Endothelial cell of umbilical vein (primary cell): ENCODE measurements at regions not wholly inside any gene's neighbourhood (a gene's known extent, or its start where the extent isn't known, plus 50 kb on each side); places are given as distances from the start of the nearest gene placed in this dataset.

Experiments used
- BruUV-seq: library from RNA; stranded (reverse); fragments of 400-500 nt; replicated peaks from 2 replicates; lab custom pipeline; 2021; lab: Mats Ljungman, UMichigan
- CTCF ChIA-PET: fragments of 300-600, 350-600 bp; sonication (Branson Sonifier 250); formaldehyde crosslinking; loops from one replicate; lab custom pipeline; 2021; ENCODE audit warnings: antibody characterized with exemption, inconsistent platforms; lab: Charles Lee
- POLR2A ChIA-PET: fragments of 300-600, 350-600 bp; sonication (Branson Sonifier 250); formaldehyde crosslinking; loops from one replicate; lab custom pipeline; 2021; ENCODE audit warnings: antibody characterized with exemption, inconsistent platforms; lab: Charles Lee
- DNase-seq: peaks from one replicate; pipeline ENCODE4 v3.0.0-alpha.2; 2011; ENCODE audit warnings: low read depth, low spot score
- FAIRE-seq: peaks from 2 replicates; lab custom pipeline; 2011; peaks lifted over from hg19 to GRCh38; lab: Jason Lieb, UNC
- H2AFZ ChIP-seq: 2 replicates; pipeline ENCODE4 v1.6.0; 2012; ENCODE audit warnings: low read depth, low read length, control low read depth, inconsistent platforms
- H3K27ac ChIP-seq: 2 replicates; pipeline ENCODE4 v1.5.1; 2011; ENCODE audit warnings: low read depth, mild to moderate bottlenecking, control low read depth, low read length, moderate library complexity; ENCODE audit not compliant: insufficient read depth
- H3K27me3 ChIP-seq, 2 experiments: 2 replicates each; pipeline versions ENCODE4 v1.6.0 to v1.6.1; 2011; ENCODE audit warnings: low read length in 2 of 2, mixed read lengths in 1 of 2; ENCODE audit not compliant: control insufficient read depth in 2 of 2, insufficient read depth in 2 of 2
- H3K36me3 ChIP-seq, 2 experiments: 2 replicates in 1 of 2; 3 replicates in 1 of 2; pipeline ENCODE4 v1.5.1; 2011; ENCODE audit warnings: low read length in 2 of 2, mild to moderate bottlenecking in 1 of 2, moderate library complexity in 1 of 2; ENCODE audit not compliant: control insufficient read depth in 2 of 2, insufficient read depth in 2 of 2; ENCODE audit errors: extremely low read depth in 1 of 2
- H3K4me1 ChIP-seq: 3 replicates; pipeline ENCODE4 v1.5.1; 2011; ENCODE audit warnings: mild to moderate bottlenecking, low read length; ENCODE audit not compliant: control insufficient read depth, insufficient read depth; ENCODE audit errors: extremely low read depth
- H3K4me2 ChIP-seq: 2 replicates; pipeline ENCODE4 v1.6.1; 2011; ENCODE audit warnings: low read length, control low read depth, mixed read lengths; ENCODE audit not compliant: insufficient read depth
- H3K4me3 ChIP-seq, 3 experiments: fragments of 200-600 bp in 1 of 3; sonication (generic), shearing (Covaris generic) in 1 of 3; replicated peaks in 1 of 3; 2 replicates each; pipeline ENCODE4 v1.5.1; 2011 to 2016; ENCODE audit warnings: control low read depth in 3 of 3, low read length in 3 of 3, mild to moderate bottlenecking in 2 of 3, inconsistent platforms in 1 of 3, low read depth in 1 of 3, moderate library complexity in 1 of 3; ENCODE audit not compliant: insufficient read depth in 1 of 3
- H3K79me2 ChIP-seq: 2 replicates; pipeline ENCODE4 v1.6.0; 2012; ENCODE audit warnings: low read length, inconsistent platforms; ENCODE audit not compliant: control insufficient read depth, insufficient read depth
- H3K9ac ChIP-seq: replicated peaks from 2 replicates; pipeline ENCODE3; 2011; ENCODE audit warnings: low read length, control low read depth; ENCODE audit not compliant: insufficient read depth; ENCODE audit errors: extremely low read depth
- H3K9me1 ChIP-seq: replicated peaks from 3 replicates; pipeline ENCODE4 v1.6.0; 2011; ENCODE audit warnings: mild to moderate bottlenecking, low read length; ENCODE audit not compliant: control insufficient read depth, insufficient read depth; ENCODE audit errors: extremely low read depth
- H3K9me3 ChIP-seq: replicated peaks from 2 replicates; pipeline ENCODE4 v1.5.1; 2012; ENCODE audit warnings: low read length, inconsistent platforms; ENCODE audit not compliant: control insufficient read depth, insufficient read depth
- H4K20me1 ChIP-seq: replicated peaks from 2 replicates; pipeline ENCODE3; 2011; ENCODE audit warnings: mild to moderate bottlenecking, low read length; ENCODE audit not compliant: control insufficient read depth, insufficient read depth; ENCODE audit errors: extremely low read depth
- EZH2 ChIP-seq: IDR thresholded peaks from 2 replicates; pipeline ENCODE4 v1.6.1; 2012; ENCODE audit warnings: borderline replicate concordance, low read depth, mild to moderate bottlenecking, moderate library complexity, low read length, inconsistent platforms; ENCODE audit not compliant: severe bottlenecking
- FOS ChIP-seq: IDR thresholded peaks from 2 replicates; pipeline ENCODE4 v1.6.1; 2011; ENCODE audit warnings: mild to moderate bottlenecking, low read length, moderate library complexity, borderline replicate concordance; ENCODE audit not compliant: insufficient read depth
- GATA2 ChIP-seq: IDR thresholded peaks from 2 replicates; pipeline ENCODE4 v1.7.0; 2011; ENCODE audit warnings: low read depth, mild to moderate bottlenecking, moderate library complexity, mixed read lengths, low read length; ENCODE audit not compliant: insufficient read length, insufficient read depth
- JUN ChIP-seq: IDR thresholded peaks from 2 replicates; pipeline ENCODE4 v1.6.1; 2011; ENCODE audit warnings: borderline replicate concordance, low read depth; ENCODE audit not compliant: insufficient read length, insufficient read depth
- MYC ChIP-seq: IDR thresholded peaks from one replicate; pipeline ENCODE4 v1.6.1; 2011; ENCODE audit warnings: mild to moderate bottlenecking, low read depth, low read length
- POLR2A ChIP-seq: IDR thresholded peaks from 2 replicates; pipeline ENCODE4 v1.6.1; 2012; ENCODE audit warnings: low read depth, mild to moderate bottlenecking, control low read depth, low read length
- POLR2AphosphoS5 ChIP-seq: IDR thresholded peaks from 2 replicates; pipeline ENCODE4 v1.6.1; 2012; ENCODE audit warnings: low read depth, mild to moderate bottlenecking, control low read depth, low read length, moderate library complexity; ENCODE audit not compliant: insufficient read depth
- dilution Hi-C: fragments of 300-500 bp; cut with MboI; formaldehyde crosslinking; loops from one replicate; pipeline ENCODE4 v1.15.0; 2019; ENCODE audit warnings: low sequenced_read_pairs; ENCODE audit not compliant: extremely low pct_ligation_motif_present
- intact Hi-C: fragments of 100-400 bp; cut with micrococcal nuclease; formaldehyde crosslinking; loops from one replicate; pipeline ENCODE4 v1.10.0; 2022
- TF ChIP-seq, protein P1 (sequence below): IDR thresholded peaks from 2 replicates; pipeline ENCODE4 v1.6.1; 2011; ENCODE audit not compliant: insufficient read depth, insufficient read length
- TF ChIP-seq, protein P2 (sequence below), 2 donors: IDR thresholded peaks; 1 replicate in 1 of 2; 2 replicates in 1 of 2; pipeline ENCODE4 v1.5.1; 2011; ENCODE audit warnings: low read length in 2 of 2, mild to moderate bottlenecking in 2 of 2, moderate library complexity in 2 of 2, control low read depth in 1 of 2, inconsistent platforms in 1 of 2, low read depth in 1 of 2; ENCODE audit not compliant: insufficient read depth in 1 of 2; ENCODE audit errors: extremely low read depth in 1 of 2

DNA sequence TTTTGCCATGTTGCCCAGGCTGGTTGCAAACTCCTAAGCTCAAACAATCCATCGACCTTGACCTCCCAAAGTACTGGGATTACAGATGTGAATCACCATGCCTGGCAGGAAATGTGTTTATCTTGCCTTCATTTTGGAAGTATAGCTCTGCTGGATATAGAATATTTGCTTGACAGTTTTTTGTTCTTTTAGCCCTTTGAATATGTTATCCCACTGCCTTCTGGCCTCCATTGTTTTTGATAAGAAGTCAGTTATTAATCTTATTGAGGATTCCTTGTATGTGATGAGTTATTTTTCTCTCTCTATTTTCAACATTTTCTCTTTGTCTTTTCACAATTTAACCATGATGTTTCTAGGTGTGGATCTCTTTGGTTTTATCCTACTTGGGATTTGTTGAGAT is 112.9 kb upstream of the RAB3GAP2 start:
- intact Hi-C loops, result no loop called here
- no peak overlapping the region for H3K4me3 ChIP-seq
- DNase-seq, result no peak
- no peak overlapping the region for H3K4me2 ChIP-seq
- H3K9me1 ChIP-seq, result no peaks in the 10 kb centered on the region
- FAIRE-seq, result no peak
- no TSS peak for BruUV-seq
- dilution Hi-C loops, result no loop called here
- no peaks in the 10 kb centered on the region for H3K36me3 ChIP-seq
- ChIA-PET CTCF (no interaction called here), POLR2A (no interaction called here)
- H3K9me3 ChIP-seq, result no peaks in the 10 kb centered on the region
- no peaks in the 10 kb centered on the region for H3K4me1 ChIP-seq
- H4K20me1 ChIP-seq, result no peaks in the 10 kb centered on the region
- TF ChIP-seq, protein P1, sequence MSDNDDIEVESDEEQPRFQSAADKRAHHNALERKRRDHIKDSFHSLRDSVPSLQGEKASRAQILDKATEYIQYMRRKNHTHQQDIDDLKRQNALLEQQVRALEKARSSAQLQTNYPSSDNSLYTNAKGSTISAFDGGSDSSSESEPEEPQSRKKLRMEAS, result no peak
- no peak for TF ChIP-seq GATA2
- no peak for TF ChIP-seq MYC
- no peak for TF ChIP-seq POLR2A
- no peak for TF ChIP-seq JUN
- TF ChIP-seq FOS, result no peak
- TF ChIP-seq POLR2AphosphoS5, result no peak
- peaks cover 0 to 2% of the 10 kb centered on the region in 2 experiments for H3K27me3 ChIP-seq
- no peak overlapping the region for H3K9ac ChIP-seq
- no peak overlapping the region for H2AFZ ChIP-seq
- H3K27ac ChIP-seq, result no peak overlapping the region
- H3K79me2 ChIP-seq, result no peaks in the 10 kb centered on the region

DNA sequence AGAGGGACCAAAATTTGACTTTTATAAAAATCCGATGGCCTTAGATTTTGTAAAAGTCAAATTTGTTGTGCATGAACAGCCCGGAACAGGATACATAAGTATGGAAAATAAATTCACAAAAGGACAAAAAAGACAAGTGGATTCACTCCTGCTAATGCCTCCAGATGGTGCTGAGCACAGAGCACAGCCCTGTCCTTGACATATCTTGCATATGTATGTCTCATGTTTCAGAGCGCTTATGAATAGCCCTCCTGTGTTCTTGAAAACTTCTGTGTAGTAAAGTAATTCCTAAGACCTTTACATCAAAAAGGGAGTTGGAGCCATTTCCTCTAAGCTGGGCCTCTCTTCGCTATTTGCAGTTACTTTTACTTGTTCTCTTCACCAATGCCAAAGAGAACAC is 110.7 kb upstream of the RAB3GAP2 start:
- BruUV-seq, result no TSS peak
- FAIRE-seq (no peak), DNase-seq (no peak)
- no peaks in the 10 kb centered on the region for H3K9me3 ChIP-seq
- H3K4me1 ChIP-seq, result no peaks in the 10 kb centered on the region
- no peaks in the 10 kb centered on the region for H4K20me1 ChIP-seq
- TF ChIP-seq MYC (no peak), FOS (no peak), JUN (no peak), GATA2 (no peak), POLR2A (no peak), POLR2AphosphoS5 (no peak), EZH2 (no peak)
- TF ChIP-seq, protein P2, sequence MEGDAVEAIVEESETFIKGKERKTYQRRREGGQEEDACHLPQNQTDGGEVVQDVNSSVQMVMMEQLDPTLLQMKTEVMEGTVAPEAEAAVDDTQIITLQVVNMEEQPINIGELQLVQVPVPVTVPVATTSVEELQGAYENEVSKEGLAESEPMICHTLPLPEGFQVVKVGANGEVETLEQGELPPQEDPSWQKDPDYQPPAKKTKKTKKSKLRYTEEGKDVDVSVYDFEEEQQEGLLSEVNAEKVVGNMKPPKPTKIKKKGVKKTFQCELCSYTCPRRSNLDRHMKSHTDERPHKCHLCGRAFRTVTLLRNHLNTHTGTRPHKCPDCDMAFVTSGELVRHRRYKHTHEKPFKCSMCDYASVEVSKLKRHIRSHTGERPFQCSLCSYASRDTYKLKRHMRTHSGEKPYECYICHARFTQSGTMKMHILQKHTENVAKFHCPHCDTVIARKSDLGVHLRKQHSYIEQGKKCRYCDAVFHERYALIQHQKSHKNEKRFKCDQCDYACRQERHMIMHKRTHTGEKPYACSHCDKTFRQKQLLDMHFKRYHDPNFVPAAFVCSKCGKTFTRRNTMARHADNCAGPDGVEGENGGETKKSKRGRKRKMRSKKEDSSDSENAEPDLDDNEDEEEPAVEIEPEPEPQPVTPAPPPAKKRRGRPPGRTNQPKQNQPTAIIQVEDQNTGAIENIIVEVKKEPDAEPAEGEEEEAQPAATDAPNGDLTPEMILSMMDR (IDR thresholded peaks at IDR 0.05; ENCODE audit: extremely low read depth in 1 of 2, insufficient read depth in 1 of 2, low read depth in 1 of 2, low read length in 2 of 2), result no peak
- TF ChIP-seq, protein P1, result no peak
- H3K27me3 ChIP-seq, result peaks cover 0 to 2% of the 10 kb centered on the region in 2 experiments
- H3K9ac ChIP-seq, result no peak overlapping the region
- dilution Hi-C loops, result no loop called here
- H3K36me3 ChIP-seq, result no peaks in the 10 kb centered on the region
- no peak overlapping the region for H3K4me2 ChIP-seq
- CTCF ChIA-PET, result interaction anchor here (1.5 kb wide), 1 partner anchor 102 kb away, joined by 4 read pairs; no protein-coding TSS in a partner anchor
- no peak overlapping the region for H3K4me3 ChIP-seq
- no peaks in the 10 kb centered on the region for H3K9me1 ChIP-seq
- intact Hi-C loops, result no loop called here
- no peaks in the 10 kb centered on the region for H3K79me2 ChIP-seq
- POLR2A ChIA-PET, result no interaction called here
- no peak overlapping the region for H3K27ac ChIP-seq
- no peak overlapping the region for H2AFZ ChIP-seq
